Neural cell (in vitro differentiated cells): ENCODE measurements at regions not wholly inside any gene's neighbourhood (a gene's known extent, or its start where the extent isn't known, plus 50 kb on each side); places are given as distances from the start of the nearest gene placed in this dataset.

Experiments used
- H2AFZ ChIP-seq: fragments of 200-600, 300-800 bp; sonication (generic), shearing (Covaris generic); 2 replicates; pipeline ENCODE4 v1.6.0; 2014; ENCODE audit warnings: low read depth, mild to moderate bottlenecking, antibody characterized with exemption, low read length, moderate library complexity
- H3F3A ChIP-seq: fragments of 200-600 bp; shearing (Covaris generic); 2 replicates; pipeline ENCODE4 v1.6.1; 2016; ENCODE audit warnings: mild to moderate bottlenecking, moderate library complexity, mixed read lengths, antibody characterized with exemption, low read length; ENCODE audit not compliant: insufficient read depth, poor library complexity, severe bottlenecking
- H3K27ac ChIP-seq: fragments of 200-600, 300-800 bp; sonication (generic), shearing (Covaris generic); 2 replicates; pipeline ENCODE4 v1.5.1; 2014; ENCODE audit warnings: mild to moderate bottlenecking, low read length, moderate library complexity
- H3K27me3 ChIP-seq: fragments of 300-800, 200-600 bp; sonication (generic), shearing (Covaris generic); 2 replicates; pipeline ENCODE4 v1.6.0; 2014; ENCODE audit warnings: mild to moderate bottlenecking, low read depth, low read length, moderate library complexity; ENCODE audit not compliant: insufficient read depth
- H3K36me3 ChIP-seq: fragments of 300-800, 200-600 bp; sonication (generic), shearing (Covaris generic); 2 replicates; pipeline ENCODE4 v1.5.1; 2014; ENCODE audit warnings: mild to moderate bottlenecking, antibody characterized with exemption, low read length, moderate library complexity; ENCODE audit not compliant: insufficient read depth
- H3K4me2 ChIP-seq: fragments of 300-800, 200-600 bp; sonication (generic), shearing (Covaris generic); 2 replicates; pipeline ENCODE4 v1.6.0; 2014; ENCODE audit warnings: mild to moderate bottlenecking, low read length
- H3K4me3 ChIP-seq: fragments of 300-800, 200-600 bp; sonication (generic), shearing (Covaris generic); 2 replicates; pipeline ENCODE4 v1.5.1; 2014; ENCODE audit warnings: mild to moderate bottlenecking, low read length, moderate library complexity
- H3K79me2 ChIP-seq: fragments of 200-600 bp; shearing (Covaris generic); replicated peaks from 2 replicates; pipeline ENCODE4 v1.6.0; 2014; ENCODE audit warnings: mild to moderate bottlenecking, low read length, moderate library complexity; ENCODE audit not compliant: insufficient read depth
- H3K9ac ChIP-seq: fragments of 300-800, 200-600 bp; sonication (generic), shearing (Covaris generic); 2 replicates; pipeline ENCODE4 v1.6.1; 2016; ENCODE audit warnings: mild to moderate bottlenecking, low read length, mixed read lengths
- H3K9me2 ChIP-seq: fragments of 200-600 bp; shearing (Covaris generic); 2 replicates; pipeline ENCODE4 v1.6.1; 2016; ENCODE audit warnings: mild to moderate bottlenecking, low read length, mixed read lengths; ENCODE audit not compliant: insufficient read depth
- H3K9me3 ChIP-seq: fragments of 200-600, 300-800 bp; sonication (generic), shearing (Covaris generic); 2 replicates; pipeline ENCODE4 v1.6.1; 2016; ENCODE audit warnings: mild to moderate bottlenecking, mixed run types, low read length, moderate library complexity, mixed read lengths
- H4K20me1 ChIP-seq: fragments of 200-600 bp; shearing (Covaris generic); 2 replicates; pipeline ENCODE4 v1.6.1; 2016; ENCODE audit warnings: mild to moderate bottlenecking, mixed run types; ENCODE audit not compliant: insufficient read depth
- EP300 ChIP-seq: fragments of 450-650 bp; conservative IDR thresholded peaks from 2 replicates; pipeline ENCODE4 v1.6.1; 2014; ENCODE audit warnings: antibody characterized with exemption, mild to moderate bottlenecking, moderate library complexity; ENCODE audit not compliant: poor library complexity, severe bottlenecking
- EZH2 ChIP-seq: fragments of 200-600, 300-800 bp; shearing (Covaris generic), sonication (generic); IDR thresholded peaks from 2 replicates; pipeline ENCODE4 v1.6.1; 2014; ENCODE audit warnings: antibody characterized with exemption, low read length, borderline replicate concordance, mild to moderate bottlenecking; ENCODE audit not compliant: insufficient read depth, poor library complexity, severe bottlenecking
- MXI1 ChIP-seq: fragments of 450-650 bp; conservative IDR thresholded peaks from 2 replicates; pipeline ENCODE4 v1.6.1; 2014; ENCODE audit warnings: antibody characterized with exemption, mild to moderate bottlenecking; ENCODE audit not compliant: poor library complexity, severe bottlenecking
- POLR2AphosphoS5 ChIP-seq: IDR thresholded peaks from 2 replicates; pipeline ENCODE4 v1.6.1; 2012
- RAD21 ChIP-seq: fragments of 450-650 bp; conservative IDR thresholded peaks from 2 replicates; pipeline ENCODE4 v1.6.1; 2014; ENCODE audit warnings: antibody characterized with exemption, mild to moderate bottlenecking, moderate library complexity
- REST ChIP-seq: IDR thresholded peaks from 2 replicates; pipeline ENCODE4 v1.6.1; 2012; ENCODE audit warnings: borderline replicate concordance
- SMC3 ChIP-seq: fragments of 450-650 bp; conservative IDR thresholded peaks from 2 replicates; pipeline ENCODE4 v1.6.1; 2014; ENCODE audit warnings: antibody characterized with exemption, mild to moderate bottlenecking, moderate library complexity; ENCODE audit not compliant: poor library complexity
- TAF1 ChIP-seq: IDR thresholded peaks from 2 replicates; pipeline ENCODE4 v1.6.1; 2012; ENCODE audit warnings: low read depth
- TF ChIP-seq, protein P1 (sequence below): fragments of 450-650 bp; IDR thresholded peaks from 2 replicates; pipeline ENCODE4 v1.5.1; 2014; ENCODE audit warnings: antibody characterized with exemption, mild to moderate bottlenecking, moderate library complexity; ENCODE audit not compliant: poor library complexity, severe bottlenecking

GRCh38 chr7:68619526-68619925, 978.7 kb upstream of the AUTS2 start:
- Histone ChIP-seq H3K36me3 (no peaks in the 10 kb centered on the region), H3K27ac (no peak overlapping the region)
- TF ChIP-seq TAF1: no peak
- TF ChIP-seq RAD21: no peak
- TF ChIP-seq POLR2AphosphoS5: no peak
- TF ChIP-seq MXI1: no peak
- TF ChIP-seq REST: no peak
- TF ChIP-seq, protein P1, sequence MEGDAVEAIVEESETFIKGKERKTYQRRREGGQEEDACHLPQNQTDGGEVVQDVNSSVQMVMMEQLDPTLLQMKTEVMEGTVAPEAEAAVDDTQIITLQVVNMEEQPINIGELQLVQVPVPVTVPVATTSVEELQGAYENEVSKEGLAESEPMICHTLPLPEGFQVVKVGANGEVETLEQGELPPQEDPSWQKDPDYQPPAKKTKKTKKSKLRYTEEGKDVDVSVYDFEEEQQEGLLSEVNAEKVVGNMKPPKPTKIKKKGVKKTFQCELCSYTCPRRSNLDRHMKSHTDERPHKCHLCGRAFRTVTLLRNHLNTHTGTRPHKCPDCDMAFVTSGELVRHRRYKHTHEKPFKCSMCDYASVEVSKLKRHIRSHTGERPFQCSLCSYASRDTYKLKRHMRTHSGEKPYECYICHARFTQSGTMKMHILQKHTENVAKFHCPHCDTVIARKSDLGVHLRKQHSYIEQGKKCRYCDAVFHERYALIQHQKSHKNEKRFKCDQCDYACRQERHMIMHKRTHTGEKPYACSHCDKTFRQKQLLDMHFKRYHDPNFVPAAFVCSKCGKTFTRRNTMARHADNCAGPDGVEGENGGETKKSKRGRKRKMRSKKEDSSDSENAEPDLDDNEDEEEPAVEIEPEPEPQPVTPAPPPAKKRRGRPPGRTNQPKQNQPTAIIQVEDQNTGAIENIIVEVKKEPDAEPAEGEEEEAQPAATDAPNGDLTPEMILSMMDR: no peak
- TF ChIP-seq EP300: no peak
- TF ChIP-seq EZH2: no peak
- no peak for TF ChIP-seq SMC3

DNA sequence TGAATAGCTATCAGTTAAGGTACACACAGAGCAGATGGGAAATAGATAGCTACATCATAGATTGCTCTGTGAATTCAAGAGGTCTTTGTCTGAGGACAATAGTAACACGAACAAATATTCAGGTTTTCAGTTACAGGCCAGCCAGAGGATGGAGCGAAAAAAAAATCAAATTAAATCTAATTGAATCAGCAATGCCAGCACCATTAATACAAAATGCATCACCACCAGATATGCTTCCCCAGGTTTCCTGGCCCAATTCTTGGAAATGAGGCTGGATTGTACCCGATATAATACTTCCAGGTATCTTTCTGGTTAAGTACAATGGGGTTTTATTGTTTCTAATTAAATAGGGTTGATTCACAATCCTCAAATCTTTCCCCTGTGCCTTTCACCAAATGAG, 975.8 kb upstream of the AUTS2 start:
- H3F3A ChIP-seq: no peaks in the 10 kb centered on the region
- peaks cover 1% of the 10 kb centered on the region for H3K9me3 ChIP-seq
- no peak overlapping the region for H3K4me2 ChIP-seq
- H3K4me3 ChIP-seq: no peak overlapping the region
- no peaks in the 10 kb centered on the region for H4K20me1 ChIP-seq
- H3K27ac ChIP-seq: peak overlapping the region; percentile 22
- no peaks in the 10 kb centered on the region for H3K27me3 ChIP-seq
- no peak overlapping the region for H2AFZ ChIP-seq
- H3K9me2 ChIP-seq: no peaks in the 10 kb centered on the region
- no peaks in the 10 kb centered on the region for H3K36me3 ChIP-seq
- no peak overlapping the region for H3K9ac ChIP-seq
- TF ChIP-seq EP300: no peak
- no peak for TF ChIP-seq SMC3
- no peak for TF ChIP-seq RAD21
- TF ChIP-seq, protein P1: no peak
- no peak for TF ChIP-seq MXI1
- TF ChIP-seq POLR2AphosphoS5: no peak
- no peak for TF ChIP-seq EZH2
- no peak for TF ChIP-seq REST
- TF ChIP-seq TAF1: no peak
- H3K79me2 ChIP-seq: no peaks in the 10 kb centered on the region

More at GRCh38 chr7:68619526-68619925, 978.7 kb upstream of the AUTS2 start:
- H3K9me3 ChIP-seq: peaks cover 4% of the 10 kb centered on the region
- no peak overlapping the region for H2AFZ ChIP-seq
- no peaks in the 10 kb centered on the region for H3K9me2 ChIP-seq
- no peaks in the 10 kb centered on the region for H3F3A ChIP-seq
- no peaks in the 10 kb centered on the region for H4K20me1 ChIP-seq
- H3K4me2 ChIP-seq: no peak overlapping the region
- no peaks in the 10 kb centered on the region for H3K79me2 ChIP-seq
- H3K9ac ChIP-seq: no peak overlapping the region
- no peak overlapping the region for H3K4me3 ChIP-seq
- no peaks in the 10 kb centered on the region for H3K27me3 ChIP-seq
